Activated CD8-positive, alpha-beta memory T cell treated with anti-CD3 and anti-CD28 coated beads for 48 hours (primary cell): ENCODE measurements at regions not wholly inside any gene's neighbourhood (a gene's known extent, or its start where the extent isn't known, plus 50 kb on each side); places are given as distances from the start of the nearest gene placed in this dataset.

Source experiments
- DNase-seq, 3 experiments: peaks; one replicate each; pipeline ENCODE4 v3.0.0-alpha.2; 2020; ENCODE audit warnings: low read depth in 2 of 3, low spot score in 2 of 3

GRCh38 chr3:69443457-69443920 lies 57.6 kb upstream of the FRMD4B start:
- no peak for DNase-seq

GRCh38 chr3:69442771-69443311 lies 57.0 kb upstream of the FRMD4B start:
- no peak for DNase-seq

- DNase-seq: no peak
Observed at GRCh38 chr3:69441732-69442131, 55.8 kb upstream of the FRMD4B start.

GRCh38 chr3:69441040-69441439 lies 55.2 kb upstream of the FRMD4B start:
- DNase-seq: no peak

- DNase-seq: no peak
Observed at GRCh38 chr3:69439643-69440270, 53.9 kb upstream of the FRMD4B start.

- DNase-seq: no peak
Observed at GRCh38 chr3:69438476-69438875, 52.6 kb upstream of the FRMD4B start.

GRCh38 chr3:69435274-69436265 lies 49.7 kb upstream of the FRMD4B start:
- no peak for DNase-seq
